ENCODE measurements at regions not wholly inside any gene's neighbourhood (a gene's known extent, or its start where the extent isn't known, plus 50 kb on each side); places are given as distances from the start of the nearest gene placed in this dataset.
A peak's percentile ranks its signal among the peaks of the same experiment; 100 is the strongest.

DNA sequence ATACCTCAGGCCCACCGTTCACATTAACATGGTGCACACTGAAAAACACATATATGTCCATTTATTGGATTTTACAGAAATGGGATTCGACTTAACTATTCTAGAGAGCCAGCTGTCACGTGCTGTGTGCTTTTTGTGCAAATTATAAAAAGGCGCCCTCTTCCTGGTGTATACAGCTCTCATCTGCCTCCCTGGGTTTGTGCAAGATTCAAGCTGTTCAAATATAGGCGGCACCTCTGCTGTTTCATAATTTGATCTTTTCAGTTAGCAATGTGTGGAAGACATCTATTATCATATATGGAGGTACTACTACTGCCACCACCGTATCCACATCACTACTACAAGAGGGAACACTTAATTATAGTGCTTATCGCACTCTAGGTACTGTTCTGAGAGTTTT lies 187.6 kb downstream of the EBLN2 start:
- WGBS (ENCODE audit: low lambda C conversion rate, missing lambda C conversion rate): 94% methylated on average over 7 of the region's 7 CpGs
- no peak for DNase-seq (ENCODE audit: low spot score)

DNA sequence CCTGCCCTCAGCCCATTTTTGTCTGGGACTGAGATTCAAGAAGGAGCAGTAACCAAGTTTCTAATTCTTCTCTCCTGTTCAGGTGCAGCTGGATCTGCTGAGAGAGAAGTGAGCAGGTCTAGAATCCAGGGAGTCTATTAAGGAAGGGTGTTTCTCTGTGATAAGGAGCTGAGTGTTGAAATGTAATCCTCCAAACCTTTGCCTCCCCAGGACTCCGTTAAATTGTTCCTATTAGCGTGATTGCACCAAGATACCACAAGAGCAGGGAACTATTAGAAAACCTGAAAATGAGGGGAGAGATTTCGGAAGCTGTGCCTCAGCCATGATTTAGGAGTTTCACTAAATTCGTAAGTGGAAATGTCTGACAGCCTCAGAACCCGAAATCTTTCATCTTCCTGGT lies 192.6 kb downstream of the EBLN2 start:
- WGBS (ENCODE audit: low lambda C conversion rate, missing lambda C conversion rate): 70% methylated on average over 5 of the region's 5 CpGs

More for the DNA sequence above, 187.6 kb downstream of the EBLN2 start:
- H3K36me3 ChIP-seq (replicated peaks; ENCODE audit: insufficient read depth, low read depth): no peaks in the 10 kb centered on the region
- H3K27ac ChIP-seq: no peak overlapping the region
- H3K4me2 ChIP-seq: no peak overlapping the region
- H3K9me3 ChIP-seq (ENCODE audit: low read depth): no peaks in the 10 kb centered on the region
- H4K20me1 ChIP-seq (ENCODE audit: insufficient read depth, poor library complexity, severe bottlenecking): no peaks in the 10 kb centered on the region
- no peaks in the 10 kb centered on the region for H3K9me2 ChIP-seq (replicated peaks; ENCODE audit: insufficient read depth)
- no peaks in the 10 kb centered on the region for H3K4me1 ChIP-seq (ENCODE audit: insufficient read depth)
- H3K79me2 ChIP-seq: no peaks in the 10 kb centered on the region
- H3K27me3 ChIP-seq: no peaks in the 10 kb centered on the region
- H2AFZ ChIP-seq: no peak overlapping the region
- H3K4me3 ChIP-seq: no peak overlapping the region
- TF ChIP-seq, protein P1, sequence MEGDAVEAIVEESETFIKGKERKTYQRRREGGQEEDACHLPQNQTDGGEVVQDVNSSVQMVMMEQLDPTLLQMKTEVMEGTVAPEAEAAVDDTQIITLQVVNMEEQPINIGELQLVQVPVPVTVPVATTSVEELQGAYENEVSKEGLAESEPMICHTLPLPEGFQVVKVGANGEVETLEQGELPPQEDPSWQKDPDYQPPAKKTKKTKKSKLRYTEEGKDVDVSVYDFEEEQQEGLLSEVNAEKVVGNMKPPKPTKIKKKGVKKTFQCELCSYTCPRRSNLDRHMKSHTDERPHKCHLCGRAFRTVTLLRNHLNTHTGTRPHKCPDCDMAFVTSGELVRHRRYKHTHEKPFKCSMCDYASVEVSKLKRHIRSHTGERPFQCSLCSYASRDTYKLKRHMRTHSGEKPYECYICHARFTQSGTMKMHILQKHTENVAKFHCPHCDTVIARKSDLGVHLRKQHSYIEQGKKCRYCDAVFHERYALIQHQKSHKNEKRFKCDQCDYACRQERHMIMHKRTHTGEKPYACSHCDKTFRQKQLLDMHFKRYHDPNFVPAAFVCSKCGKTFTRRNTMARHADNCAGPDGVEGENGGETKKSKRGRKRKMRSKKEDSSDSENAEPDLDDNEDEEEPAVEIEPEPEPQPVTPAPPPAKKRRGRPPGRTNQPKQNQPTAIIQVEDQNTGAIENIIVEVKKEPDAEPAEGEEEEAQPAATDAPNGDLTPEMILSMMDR (IDR thresholded peaks at IDR 0.05; ENCODE audit: poor library complexity): no peak
- no peak for TF ChIP-seq EZH2phosphoT487 (IDR thresholded peaks at IDR 0.05; ENCODE audit: low read depth, severe bottlenecking, unreplicated experiment)
- no peak for TF ChIP-seq EZH2 (IDR thresholded peaks at IDR 0.05; ENCODE audit: borderline replicate concordance)

DNA sequence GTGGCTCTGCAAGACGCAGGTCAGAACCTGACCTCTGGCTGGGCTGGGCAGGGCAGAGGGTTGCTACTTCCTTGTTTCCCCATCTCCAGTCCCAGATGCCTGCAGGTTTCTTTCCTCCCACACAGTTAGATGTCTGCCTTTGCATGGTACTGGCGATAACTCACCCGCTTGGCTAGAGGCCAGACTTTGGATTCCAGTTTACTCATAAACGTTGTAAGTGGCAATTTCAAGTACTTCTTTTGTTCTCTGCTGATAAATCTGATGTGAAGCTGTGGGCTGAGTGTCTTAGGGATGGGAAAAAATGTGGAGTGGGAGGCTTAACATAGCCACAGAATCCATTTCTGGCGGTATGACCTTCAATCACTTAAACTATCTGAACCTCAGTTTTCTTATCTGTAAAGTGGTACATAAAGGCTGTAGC lies 194.2 kb downstream of the EBLN2 start:
- 38% methylated on average over 5 of the region's 5 CpGs for WGBS (ENCODE audit: low lambda C conversion rate, missing lambda C conversion rate)

More for the DNA sequence above, 192.6 kb downstream of the EBLN2 start:
- TF ChIP-seq, protein P1 (IDR thresholded peaks at IDR 0.05; ENCODE audit: poor library complexity): no peak
- TF ChIP-seq EZH2 (IDR thresholded peaks at IDR 0.05; ENCODE audit: borderline replicate concordance): no peak
- no peak for TF ChIP-seq EZH2phosphoT487 (IDR thresholded peaks at IDR 0.05; ENCODE audit: low read depth, severe bottlenecking, unreplicated experiment)
- H3K4me1 ChIP-seq (ENCODE audit: insufficient read depth): peaks cover 3% of the 10 kb centered on the region
- no peaks in the 10 kb centered on the region for H3K79me2 ChIP-seq
- H3K4me3 ChIP-seq: no peak overlapping the region
- H3K27ac ChIP-seq: no peak overlapping the region
- no peak overlapping the region for H3K4me2 ChIP-seq
- H3K36me3 ChIP-seq (replicated peaks; ENCODE audit: insufficient read depth, low read depth): no peaks in the 10 kb centered on the region
- H3K9me3 ChIP-seq (ENCODE audit: low read depth): no peaks in the 10 kb centered on the region
- no peaks in the 10 kb centered on the region for H4K20me1 ChIP-seq (ENCODE audit: insufficient read depth, poor library complexity, severe bottlenecking)
- H3K9me2 ChIP-seq (replicated peaks; ENCODE audit: insufficient read depth): no peaks in the 10 kb centered on the region
- H3K27me3 ChIP-seq: no peaks in the 10 kb centered on the region
- DNase-seq (ENCODE audit: low spot score): no peak
- no peak overlapping the region for H2AFZ ChIP-seq

More for the DNA sequence above, 194.2 kb downstream of the EBLN2 start:
- no peak overlapping the region for H3K27ac ChIP-seq
- no peaks in the 10 kb centered on the region for H3K9me3 ChIP-seq (ENCODE audit: low read depth)
- no peaks in the 10 kb centered on the region for H4K20me1 ChIP-seq (ENCODE audit: insufficient read depth, poor library complexity, severe bottlenecking)
- peaks cover 3% of the 10 kb centered on the region for H3K4me1 ChIP-seq (ENCODE audit: insufficient read depth)
- no peak for TF ChIP-seq EZH2phosphoT487 (IDR thresholded peaks at IDR 0.05; ENCODE audit: low read depth, severe bottlenecking, unreplicated experiment)
- TF ChIP-seq, protein P1 (IDR thresholded peaks at IDR 0.05; ENCODE audit: poor library complexity): no peak
- no peak for TF ChIP-seq EZH2 (IDR thresholded peaks at IDR 0.05; ENCODE audit: borderline replicate concordance)
- peak; percentile 75 for DNase-seq (ENCODE audit: low spot score)
- no peak overlapping the region for H3K4me3 ChIP-seq
- no peaks in the 10 kb centered on the region for H3K79me2 ChIP-seq
- H3K9me2 ChIP-seq (replicated peaks; ENCODE audit: insufficient read depth): no peaks in the 10 kb centered on the region
- H3K4me2 ChIP-seq: no peak overlapping the region
- H3K27me3 ChIP-seq: no peaks in the 10 kb centered on the region
- H2AFZ ChIP-seq: no peak overlapping the region
- H3K36me3 ChIP-seq (replicated peaks; ENCODE audit: insufficient read depth, low read depth): no peaks in the 10 kb centered on the region
